ENCODE measurements at regions not wholly inside any gene's neighbourhood (a gene's known extent, or its start where the extent isn't known, plus 50 kb on each side); places are given as distances from the start of the nearest gene placed in this dataset.

- no peak overlapping the region for H3K4me3 ChIP-seq (ENCODE audit: low read depth, low read length)
- no peak for TF ChIP-seq CTCF (IDR thresholded peaks at IDR 0.05; ENCODE audit: low read depth, low read length)
These were observed 77.9 kb upstream of the ATG10 start for GRCh38 chr5:81893961-81894360.

- TF ChIP-seq CTCF (IDR thresholded peaks at IDR 0.05; ENCODE audit: low read depth, low read length) = no peak
- H3K4me3 ChIP-seq (ENCODE audit: low read depth, low read length) = no peak overlapping the region
These were observed 87.0 kb upstream of the ATG10 start for GRCh38 chr5:81884871-81885270.

- TF ChIP-seq CTCF (IDR thresholded peaks at IDR 0.05; ENCODE audit: low read depth, low read length) = no peak
- no peak overlapping the region for H3K4me3 ChIP-seq (ENCODE audit: low read depth, low read length)
These were observed 88.5 kb upstream of the ATG10 start for GRCh38 chr5:81883371-81883770.

GRCh38 chr5:81881595-81881994, 90.2 kb upstream of the ATG10 start:
- no peak for TF ChIP-seq CTCF (IDR thresholded peaks at IDR 0.05; ENCODE audit: low read depth, low read length)
- H3K4me3 ChIP-seq (ENCODE audit: low read depth, low read length) = no peak overlapping the region

- no peak overlapping the region for H3K4me3 ChIP-seq (ENCODE audit: low read depth, low read length)
- TF ChIP-seq CTCF (IDR thresholded peaks at IDR 0.05; ENCODE audit: low read depth, low read length) = no peak
These were observed 91.9 kb upstream of the ATG10 start for GRCh38 chr5:81879936-81880335.

- no peak for TF ChIP-seq CTCF (IDR thresholded peaks at IDR 0.05; ENCODE audit: low read depth, low read length)
- H3K4me3 ChIP-seq (ENCODE audit: low read depth, low read length) = no peak overlapping the region
These were observed 93.5 kb upstream of the ATG10 start for GRCh38 chr5:81878333-81878732.

- no peak overlapping the region for H3K4me3 ChIP-seq (ENCODE audit: low read depth, low read length)
- TF ChIP-seq CTCF (IDR thresholded peaks at IDR 0.05; ENCODE audit: low read depth, low read length) = no peak
These were observed 104.8 kb upstream of the ATG10 start for GRCh38 chr5:81866994-81867393.
